ENCODE measurements at regions not wholly inside any gene's neighbourhood (a gene's known extent, or its start where the extent isn't known, plus 50 kb on each side); places are given as distances from the start of the nearest gene placed in this dataset.

GRCh38 chr12:97910559-97910958 lies 448.0 kb downstream of the RMST start:
- Mint-ChIP-seq H3K27me3 (ENCODE audit: low read depth) (no peaks in the 10 kb centered on the region), H3K4me1 (no peaks in the 10 kb centered on the region), H3K27ac (no peak overlapping the region), H3K9me3 (no peaks in the 10 kb centered on the region), H3K4me3 (no peak overlapping the region), H3K36me3 (ENCODE audit: insufficient read depth in 1 of 3, low read depth in 3 of 3) (no peaks in the 10 kb centered on the region)
- no peak overlapping the region for H3K23ac ChIP-seq (ENCODE audit: insufficient read length, low read depth, low read length)
- no peak overlapping the region for H2AFZ ChIP-seq (ENCODE audit: low read length)
- DNase-seq, result no peak
- no peak overlapping the region for H4K5ac ChIP-seq (ENCODE audit: insufficient read length, low read depth, low read length)
- H3K79me1 ChIP-seq (ENCODE audit: insufficient read depth, low read depth, low read length, poor library complexity, severe bottlenecking), result no peaks in the 10 kb centered on the region
- no peak overlapping the region for H2BK120ac ChIP-seq (ENCODE audit: low read depth, low read length, poor library complexity, severe bottlenecking)
- H3K18ac ChIP-seq (ENCODE audit: insufficient read length, low read depth, low read length), result no peak overlapping the region
- H4K91ac ChIP-seq (ENCODE audit: insufficient read length, low read depth, low read length), result no peak overlapping the region
- H3K9ac ChIP-seq (ENCODE audit: extremely low read depth, insufficient read length, low read length), result no peak overlapping the region
- no peaks in the 10 kb centered on the region for H3K9me3 ChIP-seq (ENCODE audit: control insufficient read depth, low read depth, low read length)
- no peak overlapping the region for H4K8ac ChIP-seq (replicated peaks; ENCODE audit: insufficient read length, low read depth, low read length)
- no peaks in the 10 kb centered on the region for H3K4me1 ChIP-seq (ENCODE audit: insufficient read depth, low read length)
- H4K20me1 ChIP-seq (ENCODE audit: control insufficient read depth, insufficient read depth, insufficient read length), result no peaks in the 10 kb centered on the region
- H3K56ac ChIP-seq (ENCODE audit: insufficient read length, low read depth, low read length), result no peak overlapping the region
- no peaks in the 10 kb centered on the region for H3K23me2 ChIP-seq (ENCODE audit: insufficient read length, low read depth, low read length, poor library complexity, severe bottlenecking)
- no peak overlapping the region for H2AK5ac ChIP-seq (ENCODE audit: insufficient read length, low read length)
- no peak overlapping the region for H2BK12ac ChIP-seq (ENCODE audit: insufficient read length, low read depth, low read length)
- WGBS (ENCODE audit: extremely low coverage, insufficient read length, low lambda C conversion rate), result no CpG with 5 or more reads among the region's 3 CpGs
- H3T11ph ChIP-seq (ENCODE audit: low read length), result no peak overlapping the region
- H3K14ac ChIP-seq (ENCODE audit: insufficient read depth, low read length), result no peak overlapping the region
- H3K27me3 ChIP-seq (ENCODE audit: insufficient read depth, low read length), result no peaks in the 10 kb centered on the region
- no peak overlapping the region for H2BK15ac ChIP-seq (ENCODE audit: low read depth, low read length)
- no peak overlapping the region for H3K27ac ChIP-seq (ENCODE audit: insufficient read length, low read depth, low read length)
- H3K4ac ChIP-seq (ENCODE audit: low read depth, low read length), result no peak overlapping the region
- H2BK20ac ChIP-seq (ENCODE audit: low read depth, low read length, poor library complexity, severe bottlenecking), result no peak overlapping the region
- no peaks in the 10 kb centered on the region for H3K79me2 ChIP-seq (ENCODE audit: insufficient read depth, low read length)
- H2BK5ac ChIP-seq (ENCODE audit: insufficient read length, low read length), result no peak overlapping the region
- no peak overlapping the region for H3K4me2 ChIP-seq (ENCODE audit: insufficient read depth, insufficient read length, low read length)
- TF ChIP-seq, protein P1, sequence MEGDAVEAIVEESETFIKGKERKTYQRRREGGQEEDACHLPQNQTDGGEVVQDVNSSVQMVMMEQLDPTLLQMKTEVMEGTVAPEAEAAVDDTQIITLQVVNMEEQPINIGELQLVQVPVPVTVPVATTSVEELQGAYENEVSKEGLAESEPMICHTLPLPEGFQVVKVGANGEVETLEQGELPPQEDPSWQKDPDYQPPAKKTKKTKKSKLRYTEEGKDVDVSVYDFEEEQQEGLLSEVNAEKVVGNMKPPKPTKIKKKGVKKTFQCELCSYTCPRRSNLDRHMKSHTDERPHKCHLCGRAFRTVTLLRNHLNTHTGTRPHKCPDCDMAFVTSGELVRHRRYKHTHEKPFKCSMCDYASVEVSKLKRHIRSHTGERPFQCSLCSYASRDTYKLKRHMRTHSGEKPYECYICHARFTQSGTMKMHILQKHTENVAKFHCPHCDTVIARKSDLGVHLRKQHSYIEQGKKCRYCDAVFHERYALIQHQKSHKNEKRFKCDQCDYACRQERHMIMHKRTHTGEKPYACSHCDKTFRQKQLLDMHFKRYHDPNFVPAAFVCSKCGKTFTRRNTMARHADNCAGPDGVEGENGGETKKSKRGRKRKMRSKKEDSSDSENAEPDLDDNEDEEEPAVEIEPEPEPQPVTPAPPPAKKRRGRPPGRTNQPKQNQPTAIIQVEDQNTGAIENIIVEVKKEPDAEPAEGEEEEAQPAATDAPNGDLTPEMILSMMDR (conservative IDR thresholded peaks at IDR 0.05), result no peak

Data from H9 (cell line).